ENCODE measurements at regions not wholly inside any gene's neighbourhood (a gene's known extent, or its start where the extent isn't known, plus 50 kb on each side); places are given as distances from the start of the nearest gene placed in this dataset.

DNA sequence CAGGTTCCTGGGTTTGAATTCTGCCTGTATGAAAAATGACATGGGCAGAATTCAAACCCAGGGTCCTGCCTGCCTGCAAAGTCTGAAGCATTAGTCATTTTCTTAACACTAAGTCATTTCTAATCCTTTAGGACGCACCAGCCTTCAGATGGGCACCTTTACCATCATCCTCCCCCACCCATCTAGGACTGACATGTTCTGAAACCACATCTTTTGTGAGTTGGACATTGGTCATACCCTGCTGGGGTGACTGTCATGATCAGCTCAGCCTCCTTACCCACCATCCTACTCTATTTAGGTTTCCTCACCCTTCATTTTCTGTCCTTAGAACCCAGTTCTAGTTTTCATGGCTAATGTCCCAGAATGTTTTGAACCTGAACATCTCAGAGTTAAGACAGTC is 104.9 kb downstream of the TRIB2 start:
- TF ChIP-seq, protein P1, sequence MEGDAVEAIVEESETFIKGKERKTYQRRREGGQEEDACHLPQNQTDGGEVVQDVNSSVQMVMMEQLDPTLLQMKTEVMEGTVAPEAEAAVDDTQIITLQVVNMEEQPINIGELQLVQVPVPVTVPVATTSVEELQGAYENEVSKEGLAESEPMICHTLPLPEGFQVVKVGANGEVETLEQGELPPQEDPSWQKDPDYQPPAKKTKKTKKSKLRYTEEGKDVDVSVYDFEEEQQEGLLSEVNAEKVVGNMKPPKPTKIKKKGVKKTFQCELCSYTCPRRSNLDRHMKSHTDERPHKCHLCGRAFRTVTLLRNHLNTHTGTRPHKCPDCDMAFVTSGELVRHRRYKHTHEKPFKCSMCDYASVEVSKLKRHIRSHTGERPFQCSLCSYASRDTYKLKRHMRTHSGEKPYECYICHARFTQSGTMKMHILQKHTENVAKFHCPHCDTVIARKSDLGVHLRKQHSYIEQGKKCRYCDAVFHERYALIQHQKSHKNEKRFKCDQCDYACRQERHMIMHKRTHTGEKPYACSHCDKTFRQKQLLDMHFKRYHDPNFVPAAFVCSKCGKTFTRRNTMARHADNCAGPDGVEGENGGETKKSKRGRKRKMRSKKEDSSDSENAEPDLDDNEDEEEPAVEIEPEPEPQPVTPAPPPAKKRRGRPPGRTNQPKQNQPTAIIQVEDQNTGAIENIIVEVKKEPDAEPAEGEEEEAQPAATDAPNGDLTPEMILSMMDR (conservative IDR thresholded peaks at IDR 0.05): no peak
- TF ChIP-seq ZFX (IDR thresholded peaks at IDR 0.05): no peak

Data from C4-2B (cell line).